CD4-positive, alpha-beta T cell treated with Interleukin-12 subunit alpha and Interleukin-12 subunit beta, for 1 hour (primary cell): ENCODE measurements at regions not wholly inside any gene's neighbourhood (a gene's known extent, or its start where the extent isn't known, plus 50 kb on each side); places are given as distances from the start of the nearest gene placed in this dataset.
"Not testable (repeated sequence)": the region's sequence is repeated elsewhere in the genome, so short reads cannot be mapped to it uniquely, and the experiment has no call there.

Source experiments
- DNase-seq: peaks from one replicate; pipeline ENCODE4 v3.0.0-alpha.2; 2020

GRCh38 chr4:11650801-11651596, 222.3 kb upstream of the HS3ST1 start:
- no peak for DNase-seq

- DNase-seq: no peak
Observed at GRCh38 chr4:11647433-11647832, 218.7 kb upstream of the HS3ST1 start.

GRCh38 chr4:11643081-11643480, 214.4 kb upstream of the HS3ST1 start:
- DNase-seq: not testable (repeated sequence)

- no peak for DNase-seq
Observed at GRCh38 chr4:11640584-11640983, 211.9 kb upstream of the HS3ST1 start.

- no peak for DNase-seq
Observed at GRCh38 chr4:11636551-11636950, 207.9 kb upstream of the HS3ST1 start.

- DNase-seq: no peak
Observed at GRCh38 chr4:11636031-11636430, 207.3 kb upstream of the HS3ST1 start.

- DNase-seq: no peak
Observed at GRCh38 chr4:11635342-11635741, 206.6 kb upstream of the HS3ST1 start.

GRCh38 chr4:11634283-11634682, 205.6 kb upstream of the HS3ST1 start:
- no peak for DNase-seq

- DNase-seq: no peak
Observed at GRCh38 chr4:11633430-11633829, 204.7 kb upstream of the HS3ST1 start.

GRCh38 chr4:11632483-11632882, 203.8 kb upstream of the HS3ST1 start:
- no peak for DNase-seq

GRCh38 chr4:11632025-11632424, 203.3 kb upstream of the HS3ST1 start:
- no peak for DNase-seq

GRCh38 chr4:11631416-11631815, 202.7 kb upstream of the HS3ST1 start:
- DNase-seq: no peak

- DNase-seq: no peak
Observed at GRCh38 chr4:11628093-11628725, 199.5 kb upstream of the HS3ST1 start.

GRCh38 chr4:11626066-11626465, 197.4 kb upstream of the HS3ST1 start:
- no peak for DNase-seq

GRCh38 chr4:11625211-11625610, 196.5 kb upstream of the HS3ST1 start:
- DNase-seq: no peak

- DNase-seq: no peak
Observed at GRCh38 chr4:11624370-11624769, 195.7 kb upstream of the HS3ST1 start.

- DNase-seq: no peak
Observed at GRCh38 chr4:11623726-11624037, 195.0 kb upstream of the HS3ST1 start.

- DNase-seq: no peak
Observed at GRCh38 chr4:11622961-11623725, 194.4 kb upstream of the HS3ST1 start.

- DNase-seq: no peak
Observed at GRCh38 chr4:11620861-11621260, 192.2 kb upstream of the HS3ST1 start.

- no peak for DNase-seq
Observed at GRCh38 chr4:11618666-11619282, 190.1 kb upstream of the HS3ST1 start.

- no peak for DNase-seq
Observed at GRCh38 chr4:11616856-11617255, 188.2 kb upstream of the HS3ST1 start.

GRCh38 chr4:11615601-11616000, 186.9 kb upstream of the HS3ST1 start:
- DNase-seq: no peak

- DNase-seq: no peak
Observed at GRCh38 chr4:11614426-11614825, 185.7 kb upstream of the HS3ST1 start.

GRCh38 chr4:11611868-11612267, 183.2 kb upstream of the HS3ST1 start:
- no peak for DNase-seq
